ENCODE measurements at regions not wholly inside any gene's neighbourhood (a gene's known extent, or its start where the extent isn't known, plus 50 kb on each side); places are given as distances from the start of the nearest gene placed in this dataset.
"Not testable (repeated sequence)": the region's sequence is repeated elsewhere in the genome, so short reads cannot be mapped to it uniquely, and the experiment has no call there.

DNA sequence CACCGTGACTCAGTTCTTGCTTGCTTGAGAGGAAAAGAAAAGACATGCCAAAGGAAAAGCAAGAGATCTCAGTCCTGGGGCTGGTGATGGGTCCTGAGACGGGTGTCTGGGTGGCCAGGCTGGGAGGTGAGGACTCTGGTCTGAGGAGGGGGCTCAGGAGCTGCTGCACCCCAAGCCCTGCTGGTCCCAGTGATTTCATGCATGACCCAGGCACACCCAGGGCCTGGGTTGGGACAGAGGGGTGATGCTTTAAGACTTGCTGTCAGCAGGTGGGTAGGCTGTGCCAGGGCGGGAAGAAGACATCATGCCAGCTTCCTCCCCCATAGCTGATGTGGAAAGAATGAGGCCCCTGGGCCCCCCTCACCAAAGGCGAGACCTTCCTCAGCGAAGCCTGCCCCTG lies 65.1 kb upstream of the PMEPA1 start:
- FAIRE-seq, result no peak

GRCh38 chr20:57774111-57774880 lies 64.5 kb upstream of the PMEPA1 start:
- FAIRE-seq (no peak), DNase-seq (ENCODE audit: low spot score) (no peak)

More for the DNA sequence above, 65.1 kb upstream of the PMEPA1 start:
- DNase-seq (ENCODE audit: low spot score), result no peak

GRCh38 chr20:57773059-57773815 lies 63.4 kb upstream of the PMEPA1 start:
- no peak for DNase-seq (ENCODE audit: low spot score)
- no peak for FAIRE-seq

- peak; percentile 37 for FAIRE-seq
- DNase-seq (ENCODE audit: low spot score), result peak; percentile 97
Measured at GRCh38 chr20:57772349-57772964, 62.6 kb upstream of the PMEPA1 start.

DNA sequence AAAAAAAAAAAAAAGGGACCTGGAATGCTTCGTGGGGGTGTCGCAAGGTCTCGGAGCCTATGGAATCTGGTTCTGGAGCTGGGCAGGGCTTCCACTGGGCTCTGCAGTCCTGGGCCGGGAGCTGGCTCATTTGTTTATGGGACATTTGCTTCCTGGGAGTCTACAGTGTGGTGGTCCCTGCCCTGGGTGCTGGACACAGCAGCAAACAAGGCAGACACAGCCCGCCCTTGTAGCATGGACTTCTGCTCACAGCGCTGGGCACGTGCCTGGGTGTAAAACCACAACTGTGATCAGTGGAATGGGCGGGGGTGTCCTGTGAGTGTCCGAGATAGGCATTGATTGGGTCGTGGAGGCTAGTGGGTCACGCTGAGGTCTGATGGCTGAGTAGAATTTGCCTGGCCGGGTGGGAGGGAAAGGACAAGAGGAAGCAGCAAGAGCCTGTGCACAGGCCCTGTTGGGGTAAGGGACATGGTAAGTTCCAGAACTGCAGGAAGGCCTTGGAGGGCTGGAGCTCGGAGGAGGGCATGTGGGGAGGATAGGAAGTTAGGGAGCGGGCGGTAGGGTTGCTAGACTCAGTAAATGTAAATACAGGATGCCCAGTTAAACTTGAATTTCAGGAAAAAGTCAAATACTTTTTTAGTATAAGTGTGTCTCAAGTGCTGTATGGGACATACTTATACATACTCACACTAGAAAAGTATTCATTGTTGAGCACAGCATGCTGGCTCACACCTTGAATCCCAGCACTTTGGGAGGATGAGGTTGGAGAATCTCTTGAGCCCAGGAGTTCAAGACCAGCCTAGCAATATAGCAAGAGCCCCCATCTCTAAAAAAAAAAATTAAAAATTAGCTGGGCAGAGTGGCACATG lies 61.3 kb upstream of the PMEPA1 start:
- DNase-seq (ENCODE audit: low spot score) (no peak), FAIRE-seq (no peak)

- not testable (repeated sequence) for FAIRE-seq; DNase-seq (ENCODE audit: low spot score)
Measured at GRCh38 chr20:57770401-57770800, 60.6 kb upstream of the PMEPA1 start.

DNA sequence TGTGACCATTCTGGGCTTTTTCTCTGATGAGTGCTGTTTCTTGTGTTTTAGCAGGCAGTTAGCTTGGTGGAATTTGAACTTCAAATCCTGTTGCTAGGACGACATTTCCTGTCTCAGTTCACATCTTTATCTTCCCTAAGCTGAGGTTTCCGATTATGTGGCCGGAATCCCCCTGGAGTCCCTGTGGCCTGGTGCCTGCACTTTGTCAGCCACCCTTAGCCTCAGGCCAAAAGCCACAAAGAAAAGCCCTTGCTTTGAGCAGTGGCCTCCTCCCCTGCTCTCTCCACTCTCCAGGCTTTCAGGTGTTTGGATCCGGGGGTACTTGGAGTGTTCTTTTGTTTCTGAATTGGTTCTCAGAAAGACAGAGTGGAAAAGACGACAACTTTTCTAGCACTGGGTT lies 59.9 kb upstream of the PMEPA1 start:
- no peak for FAIRE-seq
- DNase-seq (ENCODE audit: low spot score), result no peak

- no peak for FAIRE-seq
- DNase-seq (ENCODE audit: low spot score), result no peak
Measured at GRCh38 chr20:57768519-57768918, 58.7 kb upstream of the PMEPA1 start.

DNA sequence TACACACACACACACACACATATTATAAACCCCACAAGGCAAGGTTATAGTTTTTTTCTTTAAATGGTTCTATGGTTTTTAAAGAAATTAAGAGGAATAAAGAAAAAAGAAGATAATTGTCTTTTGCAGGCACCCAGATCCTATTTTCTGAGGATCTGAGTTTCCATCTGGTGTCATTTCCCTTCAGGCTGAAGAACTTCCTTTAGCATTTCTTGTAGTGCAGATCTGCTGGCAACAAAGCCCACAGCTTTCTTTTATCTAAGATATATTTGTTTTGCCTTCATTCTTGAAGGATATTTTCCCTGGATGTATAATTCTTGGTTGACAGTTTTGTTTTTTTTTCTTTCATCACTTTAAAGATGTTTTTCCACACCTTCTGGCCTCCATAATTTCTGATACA lies 57.6 kb upstream of the PMEPA1 start:
- FAIRE-seq, result no peak
- DNase-seq (ENCODE audit: low spot score), result no peak

DNA sequence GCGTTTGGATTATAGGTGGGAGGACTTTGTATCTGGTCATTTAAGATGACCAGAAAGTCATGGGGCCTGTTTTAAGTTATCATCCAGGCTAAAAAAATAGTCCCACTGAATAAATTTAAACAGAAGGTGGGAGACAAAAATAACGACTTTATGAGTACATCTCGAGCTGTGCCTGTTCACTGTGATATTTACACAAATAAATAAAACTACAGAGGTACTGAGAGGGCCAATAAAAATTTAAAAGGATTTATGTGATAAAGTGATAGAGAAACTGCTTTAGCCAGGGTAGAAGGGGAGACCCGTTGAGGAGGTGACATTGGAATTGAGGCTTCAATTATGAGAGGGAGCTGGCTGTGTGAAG lies 53.4 kb upstream of the PMEPA1 start:
- no peak for FAIRE-seq
- no peak for DNase-seq (ENCODE audit: low spot score)

DNA sequence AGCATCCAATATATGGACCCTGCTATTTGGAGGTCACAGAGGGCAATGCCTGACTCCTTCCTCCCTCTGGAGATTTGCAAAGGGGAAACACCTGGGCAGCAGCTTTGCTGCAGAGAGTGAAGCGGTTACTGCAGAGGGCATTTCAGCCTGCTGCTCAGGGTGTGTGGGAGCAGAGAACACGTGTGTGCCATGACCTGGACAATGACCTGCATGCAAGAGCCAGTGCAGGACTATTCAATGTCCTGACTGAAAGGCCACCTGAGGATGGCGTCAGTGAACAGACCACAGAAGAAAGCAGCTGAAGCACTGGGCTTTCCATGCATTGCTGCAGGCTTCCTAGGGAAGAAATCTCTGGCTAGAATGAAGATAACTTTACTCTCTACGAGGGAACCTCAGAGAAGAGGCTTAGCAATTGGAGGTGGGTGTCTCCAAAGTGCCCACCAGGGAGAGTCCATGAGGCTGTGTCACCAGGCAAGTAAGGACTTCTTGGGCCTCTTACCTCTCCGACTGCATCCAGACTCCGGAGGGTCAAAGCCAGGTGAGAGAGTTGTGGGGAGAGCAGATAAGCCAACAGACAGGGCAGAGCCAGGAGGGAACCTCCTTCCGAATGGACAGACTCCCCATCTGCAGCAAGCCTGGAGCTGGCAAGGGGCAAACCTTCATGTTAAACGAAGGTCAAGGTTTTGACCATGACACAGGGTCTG lies 52.9 kb upstream of the PMEPA1 start:
- no peak for FAIRE-seq

DNA sequence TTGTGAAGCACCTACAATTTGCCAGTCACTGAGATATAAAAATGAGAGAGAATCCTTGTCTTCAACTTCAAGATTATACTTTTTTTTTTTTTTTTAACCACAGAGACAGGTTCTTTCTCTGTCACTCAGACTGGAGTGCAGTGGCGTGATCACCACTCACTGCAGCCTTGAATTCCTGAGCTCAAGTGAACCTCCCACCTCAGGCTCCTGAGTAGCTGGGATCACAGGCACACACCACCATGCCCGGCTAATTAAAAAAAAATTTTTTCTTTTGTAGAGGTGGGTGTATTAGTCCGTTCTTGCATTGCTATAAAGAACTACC lies 51.6 kb upstream of the PMEPA1 start:
- FAIRE-seq (no peak), DNase-seq (ENCODE audit: low spot score) (no peak)

More for the DNA sequence above, 52.9 kb upstream of the PMEPA1 start:
- DNase-seq (ENCODE audit: low spot score), result no peak

GRCh38 chr20:57760698-57761412 lies 51.0 kb upstream of the PMEPA1 start:
- DNase-seq (ENCODE audit: low spot score), result peak; percentile 61

DNA sequence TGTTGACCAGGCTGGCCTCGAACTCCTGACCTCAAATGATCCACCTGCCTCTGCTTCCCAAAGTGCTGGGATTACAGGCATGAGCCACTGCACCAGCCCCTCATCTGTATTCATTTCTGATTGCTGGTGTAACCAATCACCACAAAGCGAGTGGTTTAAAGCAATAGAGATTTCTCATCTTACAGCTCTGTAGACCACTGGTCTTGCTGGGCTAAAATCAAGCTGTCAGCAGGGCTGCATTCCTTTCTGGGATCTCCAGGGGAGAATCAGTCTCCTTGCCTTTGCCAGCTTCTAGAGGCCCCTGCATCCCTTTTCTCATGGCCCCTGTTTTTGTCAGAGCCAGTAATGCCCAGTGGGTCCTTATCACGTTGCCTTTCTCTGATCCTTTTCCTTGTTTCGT lies 49.9 kb upstream of the PMEPA1 start:
- no peak for DNase-seq (ENCODE audit: low spot score)
- FAIRE-seq, result no peak

More at GRCh38 chr20:57760698-57761412, 51.0 kb upstream of the PMEPA1 start:
- no peak for FAIRE-seq
